ENCODE measurements at regions not wholly inside any gene's neighbourhood (a gene's known extent, or its start where the extent isn't known, plus 50 kb on each side); places are given as distances from the start of the nearest gene placed in this dataset.
A peak's percentile ranks its signal among the peaks of the same experiment; 100 is the strongest.

DNA sequence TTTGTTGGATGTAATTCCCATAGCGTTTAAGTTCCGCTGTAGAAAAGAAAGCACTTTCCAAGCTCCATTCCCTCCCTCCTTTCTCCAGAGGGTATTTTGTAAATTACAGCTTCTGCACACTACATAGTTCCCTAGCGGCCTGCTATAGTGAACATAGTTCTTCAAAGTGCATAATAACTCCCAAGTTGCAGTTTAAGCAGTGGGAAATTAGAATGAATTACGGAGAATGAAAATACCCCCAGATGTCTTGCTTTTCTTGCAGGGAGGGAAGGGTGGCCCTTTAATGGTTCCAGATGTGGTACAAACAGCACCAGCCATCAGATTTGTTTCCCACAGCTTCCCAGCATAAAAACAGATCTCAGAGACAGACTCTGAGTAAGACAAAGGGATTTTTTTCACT lies 893.9 kb downstream of the SUCLG1 start:
- DNase-seq (ENCODE audit: low spot score), result no peak

DNA sequence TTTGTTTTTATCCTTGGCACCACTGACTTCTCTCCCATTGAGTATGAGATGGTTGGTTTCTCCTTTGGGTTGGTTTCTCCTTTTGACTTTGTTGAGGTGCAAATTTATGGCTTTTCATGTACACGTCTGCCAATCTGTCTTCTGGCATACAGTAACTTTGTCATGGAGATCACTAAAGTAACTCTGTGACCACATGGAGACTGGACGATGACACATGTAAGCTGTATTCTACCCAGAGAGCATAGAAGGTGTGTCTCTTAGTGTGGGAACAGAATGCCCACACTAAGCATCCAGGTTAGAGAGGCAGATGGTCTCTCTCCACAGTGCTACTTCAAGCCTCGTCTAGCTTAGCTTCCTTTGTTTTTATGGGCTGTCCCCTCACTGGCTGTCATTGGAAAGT lies 897.5 kb downstream of the SUCLG1 start:
- no peak for DNase-seq (ENCODE audit: low spot score)

DNA sequence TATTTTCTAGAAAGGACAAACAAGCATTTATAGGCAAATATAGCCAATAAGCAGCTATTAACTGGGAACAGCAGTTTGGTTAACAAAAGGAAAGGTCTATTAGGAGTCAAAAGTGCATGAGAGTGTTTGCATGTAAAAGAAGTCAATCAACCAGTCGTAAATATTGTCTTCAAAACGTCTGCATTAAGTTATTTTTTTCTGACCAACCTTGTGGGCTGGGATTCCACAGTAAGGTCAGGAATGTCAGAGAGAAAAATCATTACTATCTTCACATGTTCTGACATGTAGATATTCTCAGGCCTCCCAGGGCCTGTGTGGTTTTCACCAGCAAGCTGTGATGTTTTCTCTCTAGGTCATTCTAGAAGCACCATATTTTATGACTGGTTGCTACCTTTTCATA lies 922.5 kb downstream of the SUCLG1 start:
- no peak for DNase-seq (ENCODE audit: low spot score)

GRCh38 chr2:83534416-83534815 lies 924.7 kb downstream of the SUCLG1 start:
- no peak for DNase-seq (ENCODE audit: low spot score)

DNA sequence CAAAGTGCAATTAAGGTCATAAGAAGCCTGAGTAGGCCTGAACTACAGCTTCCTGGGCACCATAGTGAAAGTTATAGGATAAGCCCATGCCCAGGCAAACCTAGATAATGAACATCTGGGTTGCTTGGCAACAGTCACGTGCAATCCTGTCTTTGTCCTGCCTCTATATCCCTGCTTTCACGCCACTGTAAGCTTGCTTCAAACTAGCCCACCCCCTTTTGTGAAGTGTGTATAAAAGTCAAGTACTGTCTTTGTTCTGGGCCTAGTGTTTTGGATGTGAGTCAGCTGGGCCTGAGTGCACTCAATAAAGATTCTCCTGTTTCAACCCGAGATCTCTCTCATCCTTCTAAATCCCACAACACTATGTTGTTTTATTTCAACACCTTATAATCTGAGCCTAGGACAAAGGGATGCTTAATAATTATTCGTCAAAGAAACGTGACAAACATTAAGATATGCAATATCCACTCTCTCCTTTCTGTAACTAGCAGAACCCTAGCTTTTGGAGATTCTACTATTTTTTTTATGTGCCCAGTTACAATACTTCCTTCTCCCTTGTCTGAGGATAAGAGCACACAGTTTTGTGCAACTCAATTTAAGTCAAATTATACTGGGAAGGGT lies 927.8 kb downstream of the SUCLG1 start:
- no peak for DNase-seq (ENCODE audit: low spot score)

DNA sequence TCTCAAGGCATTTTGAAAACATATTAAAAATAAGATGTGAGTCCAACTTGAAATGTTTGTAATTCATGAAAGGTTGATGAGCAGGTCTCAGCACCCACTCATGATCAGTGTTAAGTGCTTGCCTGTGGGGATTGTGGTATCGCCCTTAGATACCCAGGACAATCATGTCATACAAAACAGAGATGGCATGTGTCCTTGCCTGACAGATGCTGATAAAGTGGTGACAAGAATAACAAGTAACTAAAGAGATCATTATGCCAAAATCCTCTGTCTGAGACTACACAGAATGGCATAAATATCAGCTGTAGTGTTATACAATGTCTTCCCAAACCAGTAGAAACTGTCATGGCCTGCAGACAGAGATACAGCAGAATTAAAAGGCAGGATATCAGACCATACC lies 930.3 kb downstream of the SUCLG1 start:
- DNase-seq (ENCODE audit: low spot score), result no peak

DNA sequence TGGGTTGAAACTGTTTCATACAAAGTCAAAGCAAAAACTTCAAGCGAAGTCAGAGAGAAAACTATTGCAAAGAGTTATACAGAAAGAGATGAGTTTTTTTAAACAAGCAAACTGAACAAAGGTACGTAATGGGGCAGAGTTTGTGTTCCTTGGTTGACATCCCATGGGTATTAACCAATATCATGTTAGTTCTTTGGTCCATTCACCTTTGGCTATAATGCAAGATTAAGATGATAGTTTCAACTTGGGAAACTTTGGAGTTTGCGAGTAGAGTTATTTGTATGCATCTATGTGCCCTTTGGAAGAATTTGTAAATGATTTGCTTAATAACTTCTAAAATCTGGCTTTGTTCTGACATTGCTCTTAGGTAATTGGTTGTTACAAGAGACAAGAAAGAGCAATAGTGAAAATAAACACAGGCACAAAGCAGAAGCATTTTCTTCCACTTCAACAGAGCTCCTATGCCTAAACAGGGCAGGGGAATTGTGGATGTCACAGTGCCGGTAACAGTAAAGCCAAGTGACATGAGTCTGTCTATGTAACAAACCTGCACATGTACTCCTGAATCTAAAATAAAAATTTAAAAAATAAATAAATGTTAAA lies 936.1 kb downstream of the SUCLG1 start:
- DNase-seq (ENCODE audit: low spot score), result no peak

DNA sequence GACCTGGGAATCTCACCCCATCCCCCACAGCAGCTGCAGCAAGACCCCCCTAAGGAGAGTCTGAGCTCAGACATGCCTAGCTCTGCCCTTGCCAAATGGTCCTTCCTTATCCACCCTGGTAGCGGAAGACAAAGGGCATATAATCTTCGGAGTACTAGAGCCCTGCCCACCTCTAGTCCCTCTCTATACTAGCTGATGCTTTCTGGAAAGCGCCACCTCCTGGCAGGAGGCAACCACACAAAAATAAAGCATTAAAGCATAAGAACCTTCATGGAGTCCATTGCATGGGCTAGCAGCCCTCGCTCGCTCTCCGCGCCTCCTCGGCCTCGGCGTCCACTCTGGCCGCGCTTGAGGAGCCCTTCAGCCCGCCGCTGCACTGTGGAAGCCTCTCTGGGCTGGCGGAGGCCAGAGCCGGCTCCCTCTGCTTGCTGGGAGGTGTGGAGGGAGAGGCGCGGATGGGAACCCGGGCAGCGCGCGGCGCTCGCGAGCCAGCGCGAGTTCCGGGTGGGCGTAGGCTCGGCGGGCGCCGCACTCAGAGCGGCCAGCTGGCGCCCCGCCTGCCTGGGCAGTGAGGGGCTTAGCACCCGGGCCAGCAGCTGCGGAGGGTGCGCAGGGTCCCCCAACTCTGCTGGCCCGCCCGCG lies 941.2 kb downstream of the SUCLG1 start:
- DNase-seq (ENCODE audit: low spot score), result no peak

GRCh38 chr2:83516503-83516902 lies 942.6 kb downstream of the SUCLG1 start:
- DNase-seq (ENCODE audit: low spot score), result no peak

GRCh38 chr2:83487451-83487850 lies 971.6 kb downstream of the SUCLG1 start:
- no peak for DNase-seq (ENCODE audit: low spot score)

DNA sequence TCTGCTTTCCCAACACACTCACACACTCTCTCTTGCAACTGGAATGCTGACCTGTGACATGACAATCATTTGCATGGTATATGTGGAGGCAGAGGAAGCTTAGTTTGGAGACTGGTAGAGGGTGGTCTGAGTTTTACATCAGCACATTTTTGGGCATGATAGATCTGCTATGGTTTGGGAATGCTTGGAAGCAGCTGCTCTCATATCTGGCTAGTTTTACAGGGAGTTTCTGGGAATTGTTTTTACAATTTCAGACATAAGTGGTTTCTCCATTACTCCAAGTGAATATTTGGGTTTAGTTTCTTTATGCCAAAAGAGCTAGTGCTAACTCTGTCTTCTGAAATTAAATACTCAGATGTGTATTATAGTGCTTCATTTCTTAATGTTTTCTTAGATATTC lies 977.6 kb downstream of the SUCLG1 start:
- no peak for DNase-seq (ENCODE audit: low spot score)

DNA sequence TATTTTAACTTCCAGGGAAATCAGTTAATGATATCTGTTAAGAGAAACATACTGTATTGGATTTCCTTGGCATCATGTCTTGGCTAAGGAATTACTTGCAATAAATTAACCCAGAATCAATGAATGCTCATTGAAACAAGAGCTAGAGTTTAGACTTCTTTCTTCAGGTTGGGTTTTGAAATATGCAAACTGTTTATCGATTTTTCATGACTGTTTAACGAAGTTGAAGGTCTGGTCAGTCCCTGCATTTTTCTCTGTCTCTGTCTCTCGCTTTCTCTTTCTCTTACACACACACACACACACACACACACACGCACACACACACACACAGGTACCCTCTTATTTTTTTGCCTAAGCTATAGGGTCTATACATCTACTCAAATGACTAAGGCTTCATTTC lies 981.0 kb downstream of the SUCLG1 start:
- DNase-seq (ENCODE audit: low spot score), result no peak

DNA sequence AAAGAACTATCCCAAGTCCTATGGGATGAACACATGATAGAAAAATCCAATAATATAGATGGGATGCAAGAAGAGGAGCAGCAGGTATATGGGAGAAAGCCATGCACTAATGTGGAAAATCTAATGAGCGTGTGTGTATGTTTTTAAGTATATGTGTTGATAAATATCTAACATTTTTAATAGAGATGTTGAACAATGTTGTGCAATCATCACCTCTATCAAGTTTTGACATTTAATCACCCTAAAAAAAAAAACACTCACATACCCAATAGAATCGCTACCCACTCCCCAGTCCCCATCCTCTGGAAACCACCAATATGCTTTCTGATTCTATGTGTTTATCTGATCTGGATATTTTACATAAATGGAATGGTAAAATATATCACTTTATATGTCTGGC lies 983.7 kb downstream of the SUCLG1 start:
- DNase-seq (ENCODE audit: low spot score), result no peak

DNA sequence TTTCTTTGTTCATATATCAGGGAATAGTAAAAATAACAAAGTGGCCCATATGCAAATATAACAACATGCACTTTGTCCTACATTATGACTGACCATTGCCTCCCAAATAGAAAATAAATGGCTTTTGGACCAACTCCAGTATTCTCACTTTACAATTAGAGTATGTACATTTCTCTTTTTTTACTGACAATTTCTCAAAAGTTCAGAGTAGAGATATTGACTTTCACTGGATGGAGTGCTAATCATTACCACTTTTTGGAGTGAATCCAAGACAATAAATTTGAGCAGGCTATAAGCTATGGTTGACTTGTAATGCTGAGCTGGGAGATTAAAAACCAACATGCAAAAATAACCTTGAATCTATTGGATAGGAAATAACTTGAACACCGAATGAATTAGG lies 987.4 kb downstream of the SUCLG1 start:
- DNase-seq (ENCODE audit: low spot score), result no peak

DNA sequence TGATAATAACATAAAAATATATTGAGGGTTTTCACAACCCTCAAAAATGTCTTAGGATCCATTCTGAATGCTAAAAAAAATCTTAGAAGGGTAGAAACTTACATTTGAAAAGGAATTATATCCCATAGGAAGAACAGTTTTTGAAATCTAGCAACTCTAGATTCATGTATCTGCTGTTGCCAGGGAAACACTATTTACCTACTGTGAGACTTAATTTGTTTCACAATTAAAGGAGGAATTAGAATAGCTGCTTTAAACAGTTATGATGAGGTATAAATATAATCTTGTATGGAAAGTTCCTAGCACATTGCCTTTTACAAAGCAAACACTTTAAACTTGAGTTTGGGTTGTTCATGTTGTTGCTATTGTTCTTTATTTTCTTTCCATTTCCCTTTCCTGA lies 988.2 kb downstream of the SUCLG1 start:
- no peak for DNase-seq (ENCODE audit: low spot score)

- DNase-seq (ENCODE audit: low spot score), result no peak
These were observed 994.6 kb downstream of the SUCLG1 start for GRCh38 chr2:83464444-83464843.

GRCh38 chr2:83462881-83463280 lies 996.2 kb downstream of the SUCLG1 start:
- no peak for DNase-seq (ENCODE audit: low spot score)

GRCh38 chr2:83461135-83461534 lies 997.9 kb downstream of the SUCLG1 start:
- DNase-seq (ENCODE audit: low spot score), result peak; percentile 45

DNA sequence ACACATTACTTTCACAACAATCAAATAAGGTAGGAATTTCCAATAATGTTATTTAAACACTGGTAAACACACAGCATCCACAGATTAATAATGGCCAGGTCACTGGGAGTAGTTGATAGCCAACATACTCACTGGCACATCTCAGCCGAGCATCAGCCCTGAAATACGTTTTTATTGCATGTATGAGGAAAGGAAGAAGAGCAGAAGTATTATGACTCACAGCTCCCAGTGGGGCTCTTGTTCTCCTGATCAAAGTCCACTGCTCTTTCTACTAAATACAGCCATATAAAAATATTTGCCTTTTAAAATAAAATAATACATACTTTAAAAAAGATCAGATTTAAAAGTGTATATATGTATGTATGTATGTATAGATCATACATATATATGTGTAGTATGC lies 999.6 kb downstream of the SUCLG1 start:
- DNase-seq (ENCODE audit: low spot score), result peak; percentile 70

DNA sequence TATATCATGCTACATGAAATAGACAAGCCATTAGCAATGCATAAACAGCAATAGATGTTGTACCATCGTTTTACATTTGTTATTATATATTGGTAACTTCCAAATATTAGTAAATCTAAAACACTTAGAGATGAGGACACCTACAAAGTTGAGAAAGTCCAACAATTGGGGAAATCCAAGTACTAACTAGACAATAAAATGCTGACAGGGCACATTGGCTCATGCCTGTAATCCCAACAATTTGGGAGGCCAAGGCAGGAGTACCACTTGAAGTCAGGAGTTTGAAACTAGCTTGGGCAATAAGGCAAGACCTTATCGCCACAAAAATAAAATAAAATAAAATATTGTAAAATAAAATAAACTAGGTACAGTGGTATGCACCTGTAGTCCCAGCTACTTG lies 1023.1 kb downstream of the SUCLG1 start:
- DNase-seq (ENCODE audit: low spot score), result no peak

DNA sequence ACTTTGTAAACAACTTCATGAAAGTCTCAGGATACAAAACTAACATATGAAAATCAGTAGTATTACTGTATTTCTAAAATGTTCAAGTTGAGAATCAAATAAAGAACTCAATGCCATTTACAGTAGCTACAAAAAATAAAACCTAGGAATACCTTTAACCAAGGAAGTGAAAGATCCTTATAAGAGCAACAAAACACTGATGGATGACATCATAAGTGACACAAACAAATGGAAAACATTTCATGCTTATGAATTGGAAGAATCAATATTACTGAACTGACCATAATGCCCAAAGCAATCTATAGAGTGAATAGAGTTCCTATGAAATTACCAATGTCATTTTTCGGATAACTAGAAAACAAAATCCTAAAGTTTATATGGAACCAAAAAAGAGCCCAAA lies 1038.1 kb downstream of the SUCLG1 start:
- DNase-seq (ENCODE audit: low spot score), result no peak

DNA sequence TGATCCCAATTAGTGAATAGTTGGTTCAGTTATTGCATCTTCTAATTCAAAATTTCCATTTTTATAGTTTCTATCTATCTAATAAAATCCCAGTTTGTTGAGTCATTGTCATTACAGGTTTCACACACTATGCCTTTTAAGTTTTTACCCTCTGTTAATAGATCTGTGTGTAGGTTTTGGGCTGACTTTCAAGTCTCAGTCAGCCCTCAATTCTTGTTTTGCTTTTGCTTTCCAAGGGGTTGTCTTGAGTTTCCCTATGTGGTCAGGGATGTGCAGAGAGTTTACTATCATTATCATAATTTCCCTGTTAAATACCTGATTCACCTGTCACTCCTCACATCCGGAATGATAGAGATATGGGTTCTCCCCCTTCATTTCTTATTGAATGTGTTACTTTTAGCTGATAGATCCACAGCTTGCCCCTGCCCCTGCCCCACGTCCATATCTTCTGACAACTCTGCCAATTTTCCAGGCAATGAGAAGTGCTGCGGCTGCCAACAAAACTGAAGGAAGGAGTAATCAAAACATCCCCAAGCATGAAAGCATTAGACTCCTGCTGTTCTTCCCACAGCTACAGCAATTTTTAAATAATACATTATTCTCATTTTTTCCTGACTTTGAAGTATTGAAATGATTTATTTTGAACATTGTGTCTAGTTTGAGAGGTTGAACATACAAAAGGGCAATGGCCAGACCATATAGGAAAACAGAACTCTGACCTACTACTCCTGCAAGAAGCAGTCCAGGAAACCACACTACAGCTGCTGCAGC lies 1064.8 kb downstream of the SUCLG1 start:
- no peak for DNase-seq (ENCODE audit: low spot score)

- DNase-seq (ENCODE audit: low spot score), result no peak
These were observed 1070.3 kb downstream of the SUCLG1 start for GRCh38 chr2:83388804-83389203.
